SHP77 (cell line): ENCODE measurements at regions not wholly inside any gene's neighbourhood (a gene's known extent, or its start where the extent isn't known, plus 50 kb on each side); places are given as distances from the start of the nearest gene placed in this dataset.

ENCODE experiments used
- DNase-seq, 2 experiments: peaks; one replicate each; lab custom pipeline; 2025; lab: John Stamatoyannopoulos, UW

DNA sequence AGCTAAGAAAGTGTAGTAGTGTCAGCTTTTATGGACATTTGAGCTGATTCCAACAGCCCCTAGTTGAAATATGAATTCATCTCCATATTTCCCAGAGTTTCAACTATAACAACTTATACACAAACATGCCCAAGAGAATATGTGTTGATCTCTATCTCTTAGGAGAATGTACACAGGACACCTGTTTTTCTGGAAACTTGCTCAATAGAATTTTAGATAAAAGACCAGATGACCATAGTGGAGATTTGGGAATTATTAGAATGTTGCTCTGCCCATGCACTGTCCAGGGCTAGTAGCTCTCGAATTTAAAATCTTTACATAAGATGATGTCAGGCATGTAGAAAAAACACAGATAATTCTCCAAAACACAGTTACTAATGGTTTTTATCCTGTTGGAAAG lies 162.3 kb upstream of the VRK2 start:
- no peak for DNase-seq

GRCh38 chr2:57885742-57886141 lies 160.9 kb upstream of the VRK2 start:
- peak in 1 of 2 experiments; percentile 49 for DNase-seq

GRCh38 chr2:57886161-57886786 lies 160.3 kb upstream of the VRK2 start:
- DNase-seq: peak; percentile 84 to 85

DNA sequence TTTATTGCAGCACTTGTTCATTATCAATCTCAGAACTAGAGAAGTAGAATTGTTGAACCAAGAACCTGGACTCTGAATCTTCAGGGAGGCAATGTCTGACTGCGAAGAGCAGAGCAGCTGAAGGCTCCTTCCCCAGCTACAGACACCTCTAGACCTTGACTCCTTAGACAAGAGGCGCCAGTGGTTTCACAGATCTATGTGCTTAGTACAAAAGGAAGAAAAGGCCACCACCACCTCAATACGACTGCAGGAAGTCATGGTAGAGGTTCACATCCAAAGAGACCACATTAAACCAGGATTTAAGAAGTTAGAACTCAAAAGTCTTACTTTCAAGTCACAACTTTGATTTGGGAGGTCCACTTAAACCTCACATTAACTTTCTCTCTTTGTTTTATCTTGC lies 158.1 kb upstream of the VRK2 start:
- DNase-seq: no peak

DNA sequence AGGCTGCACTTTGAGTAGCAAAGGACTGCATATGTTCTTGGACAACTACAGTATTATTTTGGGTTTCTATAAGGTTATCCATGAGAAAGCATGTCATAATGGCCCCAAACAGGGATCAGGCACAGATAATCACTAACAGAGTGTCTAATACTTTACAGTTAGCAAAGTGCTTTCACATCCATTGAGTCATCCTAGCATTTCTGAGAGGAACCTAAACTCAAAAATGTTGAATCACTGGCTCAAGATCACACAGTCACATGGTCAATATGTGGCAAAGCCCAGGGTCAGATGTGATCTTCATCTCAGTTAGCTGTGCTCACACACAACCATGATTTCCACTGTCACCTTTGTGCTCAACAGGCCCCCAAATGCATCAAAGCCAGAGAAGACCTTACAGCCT lies 156.1 kb upstream of the VRK2 start:
- DNase-seq: no peak

GRCh38 chr2:57891086-57891712 lies 155.4 kb upstream of the VRK2 start:
- DNase-seq: no peak

- no peak for DNase-seq
Measured at GRCh38 chr2:57892920-57893319, 153.7 kb upstream of the VRK2 start.

GRCh38 chr2:57893347-57893746 lies 153.3 kb upstream of the VRK2 start:
- no peak for DNase-seq

- DNase-seq: no peak
Measured at GRCh38 chr2:57893786-57894185, 152.8 kb upstream of the VRK2 start.

DNA sequence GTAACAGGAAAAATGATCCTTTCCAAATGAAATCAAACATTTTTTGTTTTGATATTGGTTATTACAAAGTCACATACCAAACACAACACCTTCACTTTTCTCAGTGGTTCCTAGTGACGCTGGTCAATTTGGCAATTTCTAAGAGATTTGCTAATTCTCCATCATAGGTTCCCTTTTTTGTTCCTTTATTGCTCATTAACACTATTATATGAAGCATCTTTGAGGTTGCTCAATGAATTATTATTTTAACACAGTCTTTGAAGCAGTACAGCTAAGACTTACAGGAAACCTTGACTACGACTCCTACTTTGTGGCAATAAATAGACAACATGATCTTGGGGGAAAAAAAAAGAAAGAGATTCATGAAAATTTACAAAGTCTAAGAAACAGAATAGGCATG lies 152.2 kb upstream of the VRK2 start:
- DNase-seq: no peak

- no peak for DNase-seq
Measured at GRCh38 chr2:57897920-57898319, 148.7 kb upstream of the VRK2 start.

DNA sequence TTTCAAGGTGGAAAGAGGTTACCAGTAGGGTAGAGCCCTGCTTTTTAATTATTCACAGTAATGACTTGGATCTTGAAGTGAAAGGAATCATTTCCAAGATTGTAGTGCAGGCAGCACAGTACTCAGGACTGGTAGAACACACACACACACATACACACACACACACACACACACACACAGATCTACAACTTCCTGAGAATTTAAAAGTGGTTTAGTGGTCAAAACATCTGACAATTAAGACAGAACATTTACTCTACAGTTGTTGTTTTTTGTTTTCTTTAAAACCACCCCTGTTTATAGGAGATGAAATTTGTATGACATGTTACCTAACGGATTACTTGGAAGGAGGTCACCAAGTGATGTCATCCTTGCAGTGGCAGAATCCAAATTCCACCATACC lies 146.7 kb upstream of the VRK2 start:
- DNase-seq: no peak

DNA sequence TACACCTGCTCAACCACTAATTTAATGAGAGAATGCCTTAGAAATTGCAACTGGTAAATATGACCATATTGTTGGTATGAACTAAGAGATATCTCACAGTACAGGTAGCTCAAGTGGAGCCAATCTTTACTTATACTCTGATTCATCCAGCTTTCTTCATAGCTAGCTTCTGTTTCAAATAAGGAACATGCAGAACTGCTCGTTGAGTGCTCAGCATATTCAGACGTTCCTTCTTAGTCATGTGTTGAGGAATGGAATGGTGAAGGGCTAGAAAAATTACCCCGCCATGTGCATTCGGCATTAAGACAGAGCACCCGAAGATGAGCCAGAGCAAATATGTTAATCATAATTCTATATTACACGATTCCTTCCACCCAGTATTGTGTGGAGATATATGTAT lies 144.0 kb upstream of the VRK2 start:
- DNase-seq: no peak

DNA sequence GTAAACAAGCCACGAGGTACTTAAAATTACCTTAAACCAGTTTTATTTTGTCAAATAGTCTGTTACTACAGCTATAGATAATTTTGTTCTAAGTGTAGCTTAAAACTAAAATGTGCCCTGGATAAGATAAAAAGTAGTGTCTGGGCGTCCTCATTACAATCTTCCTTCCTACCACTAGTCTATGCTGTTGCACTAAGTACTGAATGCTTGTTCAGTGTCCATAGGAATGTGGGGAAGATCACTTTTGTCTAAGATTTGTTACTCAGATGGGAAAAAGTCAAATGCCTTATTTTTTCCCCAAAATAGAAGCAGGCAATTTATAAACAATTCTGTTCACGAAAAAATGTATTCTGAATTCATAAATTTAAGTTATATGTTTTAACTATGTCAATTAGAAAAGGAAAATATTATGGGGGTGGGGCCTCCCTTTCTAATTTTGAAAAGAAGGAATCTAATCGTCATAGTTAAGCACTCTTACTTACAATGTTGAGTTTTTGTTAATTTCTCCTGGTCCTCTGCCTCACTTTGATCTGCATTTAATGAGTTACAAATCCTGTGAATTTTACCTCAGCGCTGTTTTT lies 140.4 kb upstream of the VRK2 start:
- DNase-seq: peak; percentile 45 to 46

GRCh38 chr2:57907411-57907810 lies 139.2 kb upstream of the VRK2 start:
- DNase-seq: no peak

- no peak for DNase-seq
Measured at GRCh38 chr2:57908736-57909161, 137.9 kb upstream of the VRK2 start.

- no peak for DNase-seq
Measured at GRCh38 chr2:57918126-57918525, 128.5 kb upstream of the VRK2 start.

GRCh38 chr2:57920342-57920939 lies 126.2 kb upstream of the VRK2 start:
- DNase-seq: no peak

DNA sequence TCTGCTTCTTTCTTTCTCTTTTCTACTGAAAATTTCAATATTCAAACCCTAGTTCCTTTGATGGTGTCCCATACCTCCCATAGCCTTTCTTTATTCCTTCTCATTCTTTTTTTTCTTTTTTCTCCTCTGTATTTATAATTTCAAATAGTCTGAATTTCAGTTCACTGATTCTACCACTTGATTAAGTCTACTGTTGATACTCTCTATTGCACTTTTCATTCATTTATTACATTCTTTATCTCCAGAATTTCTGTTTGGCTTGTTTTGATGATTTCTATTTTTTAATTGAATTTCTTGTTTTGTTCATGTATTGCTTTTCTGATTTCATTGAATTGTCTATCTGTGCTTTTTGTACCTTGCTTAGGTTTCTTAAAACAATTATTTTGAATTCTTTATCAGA lies 111.9 kb upstream of the VRK2 start:
- no peak for DNase-seq

GRCh38 chr2:57936216-57936615 lies 110.4 kb upstream of the VRK2 start:
- no peak for DNase-seq

- DNase-seq: no peak
Measured at GRCh38 chr2:57937456-57937855, 109.2 kb upstream of the VRK2 start.

DNA sequence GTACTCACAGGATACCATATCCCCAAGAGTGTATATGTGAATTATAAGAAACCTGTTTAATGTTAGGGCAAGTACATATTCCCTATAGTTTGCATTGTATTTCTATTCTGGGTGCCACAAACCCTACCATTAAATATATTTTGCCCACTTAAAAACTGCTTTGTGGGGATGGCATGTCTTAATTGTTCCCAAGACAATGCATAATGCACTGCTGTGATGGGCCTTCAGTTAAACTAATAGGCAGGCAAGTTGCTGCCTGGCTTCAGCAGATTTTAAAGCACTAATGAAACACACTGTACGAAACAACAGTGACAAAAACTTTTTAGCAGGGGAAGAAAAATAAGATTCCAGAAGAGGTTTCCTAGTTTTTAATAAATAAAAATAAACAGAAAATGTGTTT lies 104.8 kb upstream of the VRK2 start:
- no peak for DNase-seq

GRCh38 chr2:57943315-57943714 lies 103.3 kb upstream of the VRK2 start:
- no peak for DNase-seq
